ENCODE measurements at regions not wholly inside any gene's neighbourhood (a gene's known extent, or its start where the extent isn't known, plus 50 kb on each side); places are given as distances from the start of the nearest gene placed in this dataset.

DNA sequence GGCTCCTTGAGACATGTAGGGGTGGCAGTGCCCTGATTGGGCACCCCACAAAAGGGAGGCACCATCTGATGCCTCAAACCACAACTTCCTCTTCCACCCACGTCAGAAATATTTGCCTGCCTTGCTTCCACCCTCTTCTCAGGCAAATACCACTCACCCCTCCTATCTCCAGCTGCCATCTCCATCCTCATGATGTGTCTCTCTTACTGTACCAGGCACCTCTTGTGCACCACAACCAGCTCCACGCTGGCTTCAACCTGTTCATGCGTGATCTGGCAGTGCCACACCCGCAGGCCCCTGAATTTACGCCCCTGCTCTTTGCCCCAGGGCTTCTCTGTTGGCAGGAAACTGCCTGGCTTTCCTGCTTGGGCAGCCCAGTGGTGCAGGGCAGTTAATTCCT is 87.8 kb upstream of the HSPA9 start:
- H3K27ac ChIP-seq (replicated peaks), result no peak overlapping the region
- TF ChIP-seq, protein P1, sequence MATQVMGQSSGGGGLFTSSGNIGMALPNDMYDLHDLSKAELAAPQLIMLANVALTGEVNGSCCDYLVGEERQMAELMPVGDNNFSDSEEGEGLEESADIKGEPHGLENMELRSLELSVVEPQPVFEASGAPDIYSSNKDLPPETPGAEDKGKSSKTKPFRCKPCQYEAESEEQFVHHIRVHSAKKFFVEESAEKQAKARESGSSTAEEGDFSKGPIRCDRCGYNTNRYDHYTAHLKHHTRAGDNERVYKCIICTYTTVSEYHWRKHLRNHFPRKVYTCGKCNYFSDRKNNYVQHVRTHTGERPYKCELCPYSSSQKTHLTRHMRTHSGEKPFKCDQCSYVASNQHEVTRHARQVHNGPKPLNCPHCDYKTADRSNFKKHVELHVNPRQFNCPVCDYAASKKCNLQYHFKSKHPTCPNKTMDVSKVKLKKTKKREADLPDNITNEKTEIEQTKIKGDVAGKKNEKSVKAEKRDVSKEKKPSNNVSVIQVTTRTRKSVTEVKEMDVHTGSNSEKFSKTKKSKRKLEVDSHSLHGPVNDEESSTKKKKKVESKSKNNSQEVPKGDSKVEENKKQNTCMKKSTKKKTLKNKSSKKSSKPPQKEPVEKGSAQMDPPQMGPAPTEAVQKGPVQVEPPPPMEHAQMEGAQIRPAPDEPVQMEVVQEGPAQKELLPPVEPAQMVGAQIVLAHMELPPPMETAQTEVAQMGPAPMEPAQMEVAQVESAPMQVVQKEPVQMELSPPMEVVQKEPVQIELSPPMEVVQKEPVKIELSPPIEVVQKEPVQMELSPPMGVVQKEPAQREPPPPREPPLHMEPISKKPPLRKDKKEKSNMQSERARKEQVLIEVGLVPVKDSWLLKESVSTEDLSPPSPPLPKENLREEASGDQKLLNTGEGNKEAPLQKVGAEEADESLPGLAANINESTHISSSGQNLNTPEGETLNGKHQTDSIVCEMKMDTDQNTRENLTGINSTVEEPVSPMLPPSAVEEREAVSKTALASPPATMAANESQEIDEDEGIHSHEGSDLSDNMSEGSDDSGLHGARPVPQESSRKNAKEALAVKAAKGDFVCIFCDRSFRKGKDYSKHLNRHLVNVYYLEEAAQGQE (IDR thresholded peaks at IDR 0.05; ENCODE audit: insufficient replicate concordance, low read depth), result no peak
- TF ChIP-seq POLR2AphosphoS5 (IDR thresholded peaks at IDR 0.05; ENCODE audit: low read depth) (no peak), SPI1 (IDR thresholded peaks at IDR 0.05; ENCODE audit: borderline replicate concordance, low read depth) (no peak), CTCF (IDR thresholded peaks at IDR 0.05; ENCODE audit: insufficient read depth, low read length) (no peak), GABPA (IDR thresholded peaks at IDR 0.05; ENCODE audit: low read depth) (no peak)
- no peak overlapping the region for H3K4me3 ChIP-seq (replicated peaks; ENCODE audit: insufficient read depth, low read length)
- DNase-seq (ENCODE audit: low read depth in 1 of 2, low spot score in 1 of 2), result peak in 1 of 2 experiments; percentile 37
- H3K27me3 ChIP-seq (ENCODE audit: insufficient read depth, poor library complexity, severe bottlenecking), result no peaks in the 10 kb centered on the region

GRCh38 chr5:138662599-138662998 is 87.4 kb upstream of the HSPA9 start:
- Histone ChIP-seq H3K4me3 (replicated peaks; ENCODE audit: insufficient read depth, low read length) (no peak overlapping the region), H3K27ac (replicated peaks) (no peak overlapping the region), H3K27me3 (ENCODE audit: insufficient read depth, poor library complexity, severe bottlenecking) (no peaks in the 10 kb centered on the region)
- TF ChIP-seq, protein P1 (IDR thresholded peaks at IDR 0.05; ENCODE audit: insufficient replicate concordance, low read depth), result peak; percentile 90
- TF ChIP-seq GABPA (IDR thresholded peaks at IDR 0.05; ENCODE audit: low read depth), result no peak
- DNase-seq (ENCODE audit: low read depth in 1 of 2, low spot score in 1 of 2), result no peak

DNA sequence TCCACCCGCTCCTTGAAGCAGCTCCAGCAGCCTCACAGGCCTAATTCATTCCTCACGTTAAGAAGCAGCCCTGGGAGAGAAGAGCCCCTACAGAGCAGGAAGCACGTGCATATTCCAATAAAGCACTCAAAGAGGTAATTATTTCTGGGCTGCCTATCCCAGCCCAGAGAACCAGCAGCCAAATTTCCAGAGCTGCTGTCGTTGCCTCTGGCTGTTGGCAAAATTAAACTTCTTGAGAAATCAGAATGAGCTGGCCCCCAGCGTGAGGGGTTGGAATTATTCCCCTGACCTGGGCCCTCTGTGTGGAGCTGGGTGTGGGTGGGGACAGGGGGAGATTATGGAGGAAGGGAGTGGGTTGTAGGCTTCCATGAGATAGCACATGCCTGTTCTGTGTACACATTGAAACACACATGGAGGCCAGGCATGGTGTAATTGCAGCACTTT is 86.8 kb upstream of the HSPA9 start:
- DNase-seq (ENCODE audit: low read depth in 1 of 2, low spot score in 1 of 2), result no peak
- no peaks in the 10 kb centered on the region for H3K27me3 ChIP-seq (ENCODE audit: insufficient read depth, poor library complexity, severe bottlenecking)
- no peak overlapping the region for H3K27ac ChIP-seq (replicated peaks)
- H3K4me3 ChIP-seq (replicated peaks; ENCODE audit: insufficient read depth, low read length), result no peak overlapping the region
- no peak for TF ChIP-seq SPI1 (IDR thresholded peaks at IDR 0.05; ENCODE audit: borderline replicate concordance, low read depth)
- TF ChIP-seq, protein P1 (IDR thresholded peaks at IDR 0.05; ENCODE audit: insufficient replicate concordance, low read depth), result no peak

- no peaks in the 10 kb centered on the region for H3K27me3 ChIP-seq (ENCODE audit: insufficient read depth, poor library complexity, severe bottlenecking)
Measured at GRCh38 chr5:138661291-138661960, 86.2 kb upstream of the HSPA9 start.

More at GRCh38 chr5:138661291-138661960, 86.2 kb upstream of the HSPA9 start:
- Histone ChIP-seq H3K4me3 (replicated peaks; ENCODE audit: insufficient read depth, low read length) (no peak overlapping the region), H3K27ac (replicated peaks) (no peak overlapping the region)
- TF ChIP-seq SPI1 (IDR thresholded peaks at IDR 0.05; ENCODE audit: borderline replicate concordance, low read depth), result peak; percentile 46; the same call in 1 of the 2 replicates
- no peak for TF ChIP-seq CTCF (IDR thresholded peaks at IDR 0.05; ENCODE audit: insufficient read depth, low read length)
- DNase-seq (ENCODE audit: low read depth in 1 of 2, low spot score in 1 of 2), result peak; percentile 13 to 14

Measured in HL-60 (cell line).